T-helper 2 cell treated with Interferon-gamma antibody and Interleukin-4, amounts not matched to agents 100 ng/mL and 5 ng/mL, for 36 hours (primary cell): ENCODE measurements at regions not wholly inside any gene's neighbourhood (a gene's known extent, or its start where the extent isn't known, plus 50 kb on each side); places are given as distances from the start of the nearest gene placed in this dataset.
"Not testable (repeated sequence)": the region's sequence is repeated elsewhere in the genome, so short reads cannot be mapped to it uniquely, and the experiment has no call there.

Experiments
- intact Hi-C: fragments of 100-400 bp; cut with micrococcal nuclease; formaldehyde crosslinking; loops from one replicate; pipeline ENCODE4 v1.15.1; 2023

DNA sequence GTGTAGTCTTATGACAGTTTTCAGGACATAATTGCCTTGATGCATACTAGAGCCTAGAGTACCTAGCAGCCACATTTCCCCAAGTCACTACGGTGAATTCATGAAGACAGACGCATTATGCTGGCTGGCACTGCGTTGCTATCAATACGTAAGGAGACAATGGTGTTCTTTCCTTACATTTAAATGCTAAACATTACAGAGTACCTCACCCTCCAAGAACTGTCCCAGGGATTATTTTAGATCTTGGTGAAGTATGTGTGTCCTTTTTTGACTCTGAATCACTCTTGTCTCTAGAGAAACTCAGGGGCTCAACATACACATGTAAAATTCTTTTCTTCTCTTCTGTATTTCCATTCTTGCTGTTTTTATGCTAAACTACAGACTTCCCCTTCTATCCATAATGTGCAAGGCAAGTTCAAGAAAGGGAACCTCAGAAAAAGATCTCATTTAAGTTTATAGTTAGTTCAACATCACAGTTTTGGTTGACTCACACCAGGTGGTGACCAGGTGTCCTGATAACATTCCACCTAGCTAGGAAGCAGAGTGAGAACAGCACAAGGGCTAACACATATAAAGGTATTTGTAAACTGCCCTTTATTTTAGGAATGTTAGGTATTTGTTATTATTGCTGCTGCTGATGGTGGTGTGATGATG is 212.4 kb upstream of the HNRNPA3 start:
- intact Hi-C loops: no loop called here

DNA sequence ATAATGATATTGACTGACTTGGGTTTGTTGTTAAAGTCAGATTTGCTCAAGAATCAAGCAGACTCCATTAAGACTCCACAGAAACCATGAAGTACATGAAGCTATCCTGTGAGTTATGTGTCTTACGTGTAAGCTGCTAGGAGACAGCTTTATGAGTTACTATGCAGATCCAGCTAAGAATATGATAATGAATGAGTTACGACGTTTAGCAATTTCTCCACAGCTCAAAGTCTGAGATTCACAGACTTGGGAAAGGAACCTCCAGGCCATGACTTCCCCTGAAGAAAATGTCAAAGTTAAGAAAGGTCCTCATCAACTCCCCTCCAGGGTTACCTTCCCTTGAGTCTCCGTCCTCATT is 211.9 kb upstream of the HNRNPA3 start:
- intact Hi-C loops: no loop called here

DNA sequence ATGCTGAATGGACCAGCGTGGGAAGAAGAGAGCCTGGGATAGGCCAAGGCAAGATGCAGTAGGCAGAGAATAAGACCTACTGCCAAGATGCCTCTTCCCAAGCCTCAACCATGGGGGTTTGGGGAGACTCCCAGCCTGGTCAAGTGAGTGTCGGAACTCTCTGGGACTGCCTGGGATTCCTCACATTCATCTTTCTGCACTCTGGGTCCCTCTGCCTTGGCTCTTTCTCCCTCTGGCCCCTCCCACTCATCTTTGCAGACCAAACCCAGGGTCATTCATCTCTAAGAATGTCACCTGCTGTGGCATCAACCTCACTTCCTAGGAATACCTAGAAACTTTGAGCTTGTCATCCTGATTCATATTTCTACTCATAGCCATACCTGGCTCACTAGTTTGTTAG is 211.3 kb upstream of the HNRNPA3 start:
- intact Hi-C loops: no loop called here

DNA sequence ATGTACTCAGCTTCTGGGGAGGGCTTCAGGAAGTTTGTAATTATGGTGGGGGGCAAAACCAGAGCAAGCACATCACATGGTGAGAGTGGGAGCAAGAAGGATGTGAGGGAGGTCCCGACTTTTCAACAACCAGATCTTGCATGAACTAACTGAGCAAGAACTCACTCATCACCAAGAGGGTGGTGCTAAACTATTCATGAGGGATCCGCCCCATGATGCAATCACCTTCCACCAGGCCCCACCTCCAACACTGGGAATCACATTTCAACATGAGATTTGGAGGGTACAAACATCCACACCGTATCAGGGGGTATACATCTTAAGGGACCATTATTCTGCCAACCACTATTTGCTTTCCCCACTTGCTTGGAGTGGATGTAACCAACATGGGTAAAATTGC is 209.6 kb upstream of the HNRNPA3 start:
- intact Hi-C loops: no loop called here

DNA sequence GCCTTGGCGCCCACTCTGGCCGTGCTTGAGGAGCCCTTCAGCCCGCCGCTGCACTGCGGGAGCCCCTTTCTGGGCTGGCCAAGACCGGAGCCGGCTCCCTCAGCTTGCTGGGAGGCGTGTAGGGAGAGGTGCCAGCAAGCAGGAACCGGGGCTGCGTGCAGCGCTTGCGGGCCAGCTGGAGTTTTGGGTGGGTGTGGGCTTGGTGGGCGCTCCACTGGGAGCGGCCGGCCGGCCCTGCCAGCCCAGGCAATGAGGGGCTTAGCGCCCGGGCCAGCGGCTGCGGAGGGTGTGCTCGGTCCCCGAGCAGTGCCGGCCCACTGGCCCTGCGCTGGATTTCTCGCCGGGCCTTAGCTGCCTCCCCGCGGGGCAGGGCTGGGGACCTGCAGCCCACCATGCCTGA is 204.9 kb upstream of the HNRNPA3 start:
- intact Hi-C loops: not testable (repeated sequence)

DNA sequence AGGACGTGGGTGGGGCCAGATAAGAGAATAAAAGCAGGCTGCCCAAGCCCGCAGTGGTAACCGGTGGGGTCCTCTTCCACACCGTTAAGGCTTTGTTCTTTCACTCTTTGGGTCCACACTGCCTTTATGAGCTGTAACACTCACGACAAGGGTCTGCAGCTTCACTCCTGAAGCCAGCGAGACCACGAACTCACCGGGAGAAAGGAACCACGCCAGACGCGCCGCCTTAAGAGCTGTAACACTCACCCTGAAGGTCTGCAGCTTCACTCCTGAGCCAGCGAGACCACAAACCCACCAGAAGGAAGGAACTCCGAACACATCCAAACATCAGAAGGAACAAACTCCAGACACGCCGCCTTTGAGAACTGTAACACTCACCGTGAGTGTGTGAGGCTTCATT is 203.9 kb upstream of the HNRNPA3 start:
- intact Hi-C loops: not testable (repeated sequence)

DNA sequence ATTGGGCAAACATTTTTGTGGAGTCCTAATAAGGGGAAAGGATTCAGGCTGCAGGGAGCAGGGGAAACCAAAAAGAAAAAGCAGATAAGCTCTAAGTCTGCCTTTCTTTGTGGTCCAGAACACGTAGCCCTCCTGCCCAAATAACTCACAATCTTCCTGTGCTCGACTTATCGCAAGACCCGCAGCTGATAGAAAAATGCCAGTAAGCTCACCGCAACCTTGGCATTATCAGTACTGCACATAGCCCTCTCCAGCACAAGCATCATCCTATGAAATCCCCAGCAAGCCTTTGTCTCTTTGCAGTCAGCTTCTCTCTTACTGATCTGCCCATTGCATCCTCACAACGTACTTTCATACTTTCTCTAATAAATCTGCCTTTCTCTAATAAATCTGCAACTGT is 202.4 kb upstream of the HNRNPA3 start:
- intact Hi-C loops: no loop called here

DNA sequence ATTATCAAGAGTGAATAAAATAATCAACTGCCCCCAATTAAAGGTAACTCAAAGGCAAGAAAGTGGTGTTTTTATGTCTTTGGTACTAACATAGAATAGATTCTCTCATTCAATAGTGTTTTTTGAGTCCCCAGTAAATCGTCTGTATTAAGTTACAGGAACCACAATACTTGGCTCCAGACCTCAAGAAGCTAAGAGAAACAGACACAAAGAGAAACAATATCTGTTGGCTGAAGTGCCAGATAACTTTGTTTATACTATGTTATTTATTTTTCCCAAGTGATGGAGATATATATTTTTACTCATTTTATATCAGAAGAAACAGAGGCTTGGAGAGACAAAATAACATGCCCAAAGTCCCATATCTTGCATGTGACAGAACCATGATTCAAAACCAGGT is 201.7 kb upstream of the HNRNPA3 start:
- intact Hi-C loops: no loop called here

DNA sequence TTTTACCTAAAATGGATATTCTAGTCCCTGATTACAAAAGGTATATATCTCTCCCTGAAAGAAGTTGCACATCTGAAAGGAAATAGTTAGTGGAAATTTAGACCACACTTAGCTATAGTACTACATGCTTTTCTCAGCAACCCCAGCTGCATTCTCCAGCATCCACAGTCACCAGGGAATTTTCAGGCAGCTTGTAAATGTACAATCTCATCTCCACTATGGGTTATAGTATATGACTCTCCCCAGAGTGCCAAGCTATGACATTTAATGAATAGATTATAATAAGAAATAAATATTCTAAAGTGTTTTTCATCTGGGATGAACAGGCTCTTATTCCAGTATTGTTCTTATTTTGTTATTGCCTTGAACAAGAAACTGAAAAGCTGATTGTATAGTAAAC is 197.6 kb upstream of the HNRNPA3 start:
- intact Hi-C loops: no loop called here

DNA sequence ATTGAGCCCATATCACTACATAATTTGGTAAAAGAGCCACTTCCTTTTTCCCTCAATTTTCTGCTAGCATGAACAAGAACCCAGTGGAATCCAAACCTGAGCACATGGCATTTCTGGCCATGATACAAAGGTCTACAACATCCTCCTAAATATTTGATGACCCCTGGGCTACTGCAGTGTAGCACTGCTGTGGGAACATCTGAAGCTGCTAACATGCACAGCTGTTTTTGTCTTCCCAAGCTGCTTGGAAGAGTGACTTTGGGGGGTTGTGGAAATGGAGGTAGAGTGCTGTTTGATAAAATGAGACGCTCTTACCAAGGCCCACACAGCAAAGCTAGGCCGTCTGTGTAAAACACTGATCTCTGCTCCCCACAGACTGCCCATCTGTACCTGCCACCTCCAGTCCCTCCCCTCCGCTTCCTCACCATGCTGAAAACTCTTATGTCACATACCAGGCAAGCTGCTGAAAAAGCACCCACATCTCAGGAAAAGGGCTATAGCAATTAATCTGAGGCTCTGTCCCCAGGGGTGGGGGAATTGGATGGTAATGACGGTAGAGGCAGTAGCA is 197.2 kb upstream of the HNRNPA3 start:
- intact Hi-C loops: no loop called here

DNA sequence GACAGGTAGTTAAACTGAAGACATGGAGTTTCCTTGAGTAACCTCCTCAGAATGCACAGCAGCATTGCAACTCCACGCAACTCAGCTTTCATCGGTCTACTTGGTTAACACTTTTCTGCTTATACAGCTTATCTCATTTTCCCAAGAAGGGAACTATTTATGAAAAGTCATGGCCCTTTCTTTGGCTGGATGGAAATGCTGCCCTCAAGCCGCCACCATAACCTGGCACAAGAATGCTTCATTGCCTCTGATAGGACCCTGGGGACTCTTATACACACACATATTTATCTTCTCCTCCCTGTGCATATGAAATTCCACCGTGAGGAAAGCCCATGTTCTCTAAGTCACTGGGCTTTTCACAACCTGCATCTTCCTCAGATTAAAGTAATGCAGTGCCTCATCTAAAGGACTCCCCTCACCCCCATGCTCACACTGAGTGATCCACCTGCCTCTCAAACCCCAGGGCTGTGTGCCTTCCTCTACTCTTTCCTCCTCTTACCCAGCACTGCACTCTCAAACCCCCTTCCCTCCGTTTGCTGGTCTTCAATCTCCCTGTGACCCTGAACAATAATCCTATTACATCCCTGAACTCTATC is 192.0 kb upstream of the HNRNPA3 start:
- intact Hi-C loops: no loop called here

DNA sequence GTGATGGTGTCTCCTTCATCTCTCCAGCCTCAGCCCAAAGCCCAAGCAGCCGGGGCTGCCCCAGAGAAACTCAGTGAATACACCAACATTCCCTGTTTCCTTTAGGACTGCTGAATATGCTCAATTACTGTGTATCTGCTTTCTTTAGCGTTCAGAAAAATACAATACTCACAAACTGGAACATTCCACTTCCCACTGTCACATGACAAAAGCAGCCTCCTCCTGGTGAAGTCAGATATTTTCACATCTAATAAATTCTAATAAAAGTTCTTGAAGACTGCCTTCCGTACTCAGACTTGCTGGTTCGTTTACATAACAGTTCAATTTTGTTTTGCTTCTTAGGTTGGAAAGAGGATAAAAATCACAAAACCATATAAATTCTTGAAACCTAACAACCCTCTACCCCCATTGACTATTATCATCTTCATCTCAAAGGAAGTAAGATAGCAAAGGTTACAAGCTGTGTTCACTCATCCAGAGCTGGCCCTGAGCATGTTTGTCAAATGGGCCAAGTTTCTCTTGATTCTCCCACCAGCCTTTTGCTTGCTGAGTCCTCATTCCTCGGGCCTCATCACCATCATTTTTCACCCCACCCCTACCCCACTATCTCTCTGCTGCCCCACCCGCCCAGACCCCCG is 190.8 kb upstream of the HNRNPA3 start:
- intact Hi-C loops: no loop called here

DNA sequence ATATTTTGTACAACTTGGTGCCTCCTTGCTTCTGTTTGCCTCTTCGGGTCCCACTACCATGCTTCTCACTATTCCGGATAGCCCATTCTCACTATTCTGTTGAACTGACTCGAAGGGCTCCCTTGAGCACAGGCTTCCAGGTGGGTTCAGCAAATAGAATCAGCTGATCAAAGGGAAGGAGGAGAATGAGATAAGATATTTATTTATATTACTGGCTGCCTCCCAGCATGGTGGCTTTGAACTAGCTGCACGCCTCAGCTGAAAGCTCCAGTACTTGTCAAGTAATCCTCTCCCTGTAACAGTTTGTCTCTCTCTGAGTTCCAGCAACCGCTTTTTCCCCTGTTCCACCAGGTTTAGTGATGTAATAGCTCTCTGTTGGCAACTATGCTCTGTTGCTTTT is 187.8 kb upstream of the HNRNPA3 start:
- intact Hi-C loops: no loop called here

DNA sequence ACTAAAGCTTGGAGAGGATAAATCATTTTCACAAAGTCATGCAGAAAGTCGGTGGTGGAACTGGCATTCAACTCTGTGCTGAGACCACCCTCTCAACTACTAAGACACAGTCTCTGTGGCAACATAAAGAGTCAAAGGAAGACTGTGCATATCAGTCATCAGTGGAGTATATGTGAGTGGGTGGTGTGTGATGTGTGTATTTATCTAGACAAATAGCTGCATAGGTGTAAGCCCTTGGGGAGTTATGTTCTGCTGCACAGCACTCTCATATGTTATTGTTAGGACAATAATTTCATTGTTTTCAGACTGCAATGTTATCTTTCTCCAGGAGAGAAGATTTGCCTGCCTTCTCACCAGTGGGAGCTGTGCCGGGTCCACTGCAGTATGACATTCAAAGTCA is 186.3 kb upstream of the HNRNPA3 start:
- intact Hi-C loops: no loop called here

DNA sequence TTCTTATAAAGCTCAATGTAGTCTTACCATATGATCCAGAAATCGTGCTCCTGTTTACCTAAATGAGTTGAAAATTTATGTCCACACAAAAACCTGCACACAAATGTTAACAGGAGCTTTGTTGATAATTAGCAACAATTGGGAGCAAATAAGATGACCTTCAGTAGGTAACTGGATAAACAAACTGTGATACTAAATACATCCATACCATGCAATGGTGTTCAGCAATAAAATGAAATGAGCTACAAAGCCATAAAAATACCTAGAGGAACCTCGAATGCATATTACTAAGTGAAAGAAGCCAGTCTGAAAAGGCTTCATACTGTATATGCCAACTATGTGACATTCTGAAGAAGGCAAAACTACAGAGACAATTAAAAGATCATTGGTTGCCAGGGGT is 185.6 kb upstream of the HNRNPA3 start:
- intact Hi-C loops: no loop called here

DNA sequence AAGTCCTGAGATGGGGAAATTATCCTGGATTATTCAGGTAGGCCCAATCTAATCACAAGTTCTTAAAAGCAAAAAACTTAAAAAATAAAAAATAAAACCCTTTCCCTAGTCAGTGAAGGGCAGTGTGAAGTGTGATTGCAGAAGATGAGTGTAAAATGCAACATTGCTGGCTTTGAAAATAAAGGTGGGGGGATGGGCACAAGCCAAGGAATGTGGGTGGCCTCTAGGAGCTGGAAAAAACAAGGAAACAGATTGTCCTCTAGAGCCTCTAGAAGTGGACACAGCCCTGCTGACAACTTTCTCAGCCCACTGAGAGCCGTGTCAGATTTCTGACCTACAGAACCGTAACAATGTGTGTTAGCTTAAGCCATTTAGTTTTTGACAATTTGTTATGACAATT is 184.3 kb upstream of the HNRNPA3 start:
- intact Hi-C loops: no loop called here

DNA sequence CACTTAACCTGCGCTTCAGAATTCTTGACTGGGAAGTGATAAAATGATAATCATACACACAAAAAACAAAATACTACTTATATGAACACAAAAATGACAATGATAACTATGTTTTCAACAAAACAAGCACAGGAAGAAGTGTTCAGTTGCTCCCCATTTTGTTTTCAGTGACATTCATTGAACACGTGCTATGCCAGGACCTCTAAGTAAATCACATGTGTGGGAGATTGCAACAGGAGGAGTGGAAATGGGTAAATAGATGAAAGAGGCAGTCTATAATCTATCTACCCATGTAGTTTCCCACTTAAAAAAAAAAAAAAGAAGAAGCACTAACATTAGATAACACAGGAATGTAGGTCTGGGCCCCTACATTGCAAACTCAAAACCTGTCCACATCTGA is 183.5 kb upstream of the HNRNPA3 start:
- intact Hi-C loops: no loop called here

DNA sequence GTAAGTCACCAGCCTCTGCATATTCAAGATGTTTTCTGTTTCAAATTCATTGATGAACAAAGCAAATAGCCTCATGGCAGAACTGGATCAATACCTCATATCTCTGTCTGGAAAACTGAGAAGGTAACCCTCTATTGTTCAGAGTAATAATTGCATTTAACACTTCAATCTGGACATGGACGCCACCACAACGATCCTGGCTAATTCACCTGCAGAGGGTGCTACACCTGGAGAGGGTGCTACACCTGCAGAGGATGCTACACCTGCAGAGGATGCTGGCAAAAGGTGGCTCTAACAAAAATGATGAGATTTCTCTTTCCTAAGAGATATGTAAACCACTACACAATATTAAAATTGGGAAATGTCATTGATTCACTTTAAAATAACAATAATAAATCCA is 183.1 kb upstream of the HNRNPA3 start:
- intact Hi-C loops: no loop called here

DNA sequence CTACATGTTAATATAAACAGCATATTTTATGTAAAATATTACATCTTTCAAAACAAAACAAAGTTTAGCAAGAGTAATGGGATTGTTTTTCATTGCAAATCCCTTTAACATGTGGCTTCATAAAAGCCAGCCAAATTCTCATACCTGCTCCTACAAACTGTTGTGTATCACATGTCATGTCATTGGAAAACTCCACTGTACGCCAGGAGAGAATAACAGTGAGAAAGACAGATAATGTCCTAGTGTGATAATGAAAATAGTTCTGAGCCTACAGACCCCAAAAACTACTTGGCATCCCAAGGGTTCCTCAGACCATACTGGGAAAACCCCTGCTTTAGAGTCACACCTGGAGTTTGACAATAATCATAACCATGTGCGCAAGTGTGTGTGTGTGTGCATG is 182.7 kb upstream of the HNRNPA3 start:
- intact Hi-C loops: no loop called here

DNA sequence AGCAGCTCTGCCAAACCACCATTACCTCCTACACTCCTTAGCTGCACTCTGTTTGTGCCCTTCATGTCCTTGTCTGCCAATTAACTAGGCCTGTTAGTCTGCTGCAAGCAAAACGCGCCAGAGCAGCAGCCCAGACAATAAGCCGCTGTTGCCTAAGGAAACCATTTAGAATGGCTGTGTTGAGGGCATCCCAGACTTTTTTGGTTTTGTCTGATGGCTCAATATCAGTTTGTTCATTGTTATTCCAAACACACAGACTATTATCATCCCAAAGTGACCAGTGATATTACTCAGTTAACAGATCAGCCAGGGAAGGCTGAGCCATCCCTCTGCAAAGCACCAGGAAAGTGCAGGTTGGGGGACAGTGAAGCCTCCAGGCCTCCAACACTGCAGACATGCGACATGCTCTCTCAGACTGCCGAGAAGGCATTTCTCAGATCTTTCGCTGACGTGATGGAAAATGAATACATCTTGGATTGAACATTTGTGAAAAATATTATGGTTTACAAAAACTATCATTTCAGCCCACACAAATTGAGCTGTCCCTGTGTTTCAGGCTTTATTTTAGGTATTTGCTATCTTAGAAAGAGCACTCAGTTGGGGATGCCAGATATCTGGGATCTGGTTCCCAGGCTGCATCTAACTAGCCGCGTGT is 182.0 kb upstream of the HNRNPA3 start:
- intact Hi-C loops: no loop called here

DNA sequence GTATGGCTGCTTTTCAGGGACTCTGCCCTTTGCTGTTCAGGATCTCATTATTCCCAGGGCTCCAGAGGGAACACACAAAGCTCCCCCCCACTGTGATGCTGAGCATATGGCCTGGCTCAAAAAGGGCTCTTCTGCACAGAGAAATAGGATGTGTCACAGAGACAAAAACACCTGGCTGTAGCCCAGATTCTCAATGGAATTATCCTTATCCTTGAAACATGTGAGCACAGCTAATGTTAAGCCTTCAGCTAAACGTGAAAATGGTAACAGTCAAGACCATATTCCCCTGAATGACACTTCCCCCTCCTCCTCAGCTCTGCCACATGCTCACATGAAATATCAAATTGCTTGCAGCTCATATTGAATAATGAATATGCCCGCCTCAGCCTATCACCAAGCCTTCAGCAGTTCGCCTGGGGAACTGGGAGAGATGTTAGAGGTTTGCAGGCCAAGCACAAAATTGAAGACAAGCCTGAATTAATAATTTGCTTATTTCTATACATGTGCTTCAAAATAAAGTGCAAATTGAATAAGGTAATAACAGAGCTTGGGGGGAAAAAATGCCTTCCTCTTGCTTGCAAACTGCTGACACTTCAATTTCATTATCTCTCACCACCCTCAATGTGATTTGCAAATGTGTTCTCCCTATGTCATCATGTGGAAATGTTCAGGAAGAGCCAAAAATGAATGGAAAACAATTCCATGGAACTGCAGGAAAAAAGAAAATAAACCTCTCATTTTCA is 181.0 kb upstream of the HNRNPA3 start:
- intact Hi-C loops: no loop called here

DNA sequence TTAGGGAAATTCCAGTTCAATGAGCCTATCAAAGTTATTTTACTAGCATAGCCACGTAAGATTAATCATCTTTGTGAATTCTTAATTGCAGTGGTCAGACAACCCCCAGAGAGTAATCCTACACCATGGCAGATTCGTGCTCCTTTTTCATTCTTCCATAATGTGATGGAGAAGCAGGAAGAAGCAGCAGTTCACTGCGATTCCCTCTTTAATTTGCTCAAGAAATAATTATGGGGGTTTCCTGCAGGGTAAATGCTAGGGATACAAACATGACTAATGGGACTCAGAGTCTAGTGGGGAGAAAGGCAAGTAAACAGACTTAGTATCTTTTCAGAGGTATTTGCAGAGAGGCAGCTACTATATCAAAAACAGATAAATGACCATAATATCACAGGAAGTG is 175.8 kb upstream of the HNRNPA3 start:
- intact Hi-C loops: no loop called here
